HG02798 (cell line): ENCODE measurements at regions not wholly inside any gene's neighbourhood (a gene's known extent, or its start where the extent isn't known, plus 50 kb on each side); places are given as distances from the start of the nearest gene placed in this dataset.

ENCODE experiments used
- ATAC-seq: cut with Tn5 transposase; IDR thresholded peaks from one replicate; pipeline ENCODE4 v1.9.1; 2021; ENCODE audit warnings: mild to moderate bottlenecking; ENCODE audit not compliant: unreplicated experiment, poor library complexity

DNA sequence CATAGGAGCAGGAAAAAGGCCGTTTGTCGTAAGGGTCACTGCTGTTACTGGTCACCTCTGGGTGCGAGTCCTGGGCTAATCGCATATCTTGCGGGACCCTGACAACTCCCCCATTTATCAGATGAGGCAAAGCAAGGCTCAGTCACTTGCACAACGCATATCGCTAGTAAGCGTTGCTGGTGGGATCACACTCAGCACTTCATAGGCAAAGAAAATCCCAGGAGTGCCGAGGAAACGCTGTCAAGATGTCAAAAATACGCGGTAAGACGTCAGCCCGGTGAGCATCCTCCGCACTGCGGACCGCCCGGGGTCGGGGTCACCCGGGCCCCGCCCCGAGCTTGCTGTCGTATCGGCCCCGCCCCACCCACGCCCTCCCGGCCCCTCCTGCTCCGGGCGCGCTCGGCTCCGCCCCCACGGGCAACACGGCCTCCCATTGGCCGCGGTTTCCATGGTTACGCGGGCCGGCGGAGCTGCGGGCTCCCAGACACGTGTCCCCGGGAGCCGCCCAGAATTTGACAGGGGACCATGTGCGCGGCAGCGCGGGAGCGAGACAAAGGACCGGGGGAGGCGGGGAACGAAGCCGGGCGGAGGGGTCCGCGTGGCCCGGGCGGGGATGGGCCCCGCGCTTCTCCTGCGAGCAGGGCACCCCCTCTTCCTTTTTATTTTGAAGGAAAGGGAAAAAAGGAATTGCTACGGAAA is 80.2 kb upstream of the IER5L start:
- no peak for ATAC-seq

DNA sequence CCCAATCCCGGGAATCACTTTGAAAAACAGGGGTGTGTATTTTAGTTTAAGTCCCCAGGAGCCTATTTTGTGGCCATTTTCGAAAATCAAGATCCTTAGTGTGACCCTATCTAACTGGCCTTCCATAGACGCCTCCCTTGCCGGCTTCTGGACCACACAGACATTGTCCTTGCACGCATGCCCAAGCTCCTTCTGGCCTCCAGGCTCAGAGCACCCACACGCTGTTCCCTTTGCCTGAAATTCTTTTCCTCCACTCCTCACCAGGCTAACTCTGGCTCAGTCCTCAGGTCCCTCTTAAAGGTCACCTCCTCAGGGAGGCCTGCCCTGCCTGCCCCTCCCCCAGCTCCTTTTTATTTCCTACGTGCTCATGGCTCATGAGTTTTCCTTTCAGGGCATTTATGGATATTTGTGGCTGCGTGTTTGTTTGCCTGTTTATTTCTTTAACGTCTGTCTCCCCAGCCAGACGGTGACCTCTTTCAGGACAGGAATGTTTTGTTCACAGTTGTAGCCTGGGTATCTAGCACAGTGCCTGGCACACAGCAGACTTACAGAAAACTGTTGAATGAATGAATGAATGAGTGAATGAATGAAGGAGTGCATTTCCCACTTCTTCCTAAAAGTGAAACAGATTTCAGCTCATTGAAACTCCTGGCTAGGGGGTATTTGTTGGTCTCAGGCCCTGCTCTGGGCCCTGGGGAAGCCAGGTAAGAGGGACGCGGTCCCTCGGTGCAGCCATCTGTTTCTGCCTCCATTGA is 79.1 kb upstream of the IER5L start:
- no peak for ATAC-seq

DNA sequence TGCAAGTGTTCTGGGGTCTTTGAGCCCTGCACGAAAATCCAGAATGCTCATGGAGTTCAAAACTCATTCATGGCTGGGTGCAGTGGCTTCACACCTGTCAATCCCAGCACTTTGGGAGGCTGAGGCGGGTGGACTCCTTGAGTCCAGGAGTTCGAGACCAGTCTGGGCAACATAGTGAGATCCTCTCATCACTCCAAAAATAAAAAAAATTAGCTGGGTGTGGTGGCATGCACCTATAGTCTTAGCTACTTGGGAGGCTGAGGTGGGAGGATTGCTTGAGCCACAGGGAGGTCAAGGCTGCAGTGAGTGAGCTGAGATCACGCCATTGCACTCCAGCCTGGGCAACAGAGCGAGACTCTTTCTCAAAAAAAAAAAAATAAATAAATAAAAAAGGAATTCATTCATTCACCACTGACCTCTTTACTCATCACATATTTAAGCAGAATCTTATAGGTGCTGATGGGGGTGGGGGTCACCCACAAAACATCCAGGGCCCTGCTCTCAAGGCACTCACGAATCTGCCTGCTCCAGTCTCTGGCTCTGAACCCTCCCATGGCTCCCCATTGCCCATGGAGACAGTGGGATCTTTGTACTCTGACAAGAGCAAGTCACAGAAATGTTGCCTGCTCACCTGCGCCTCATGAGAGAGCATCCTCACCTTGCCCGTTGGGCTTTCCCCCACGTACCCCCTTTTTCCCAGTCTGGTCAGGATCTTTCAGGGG is 76.7 kb upstream of the IER5L start:
- ATAC-seq = no peak

DNA sequence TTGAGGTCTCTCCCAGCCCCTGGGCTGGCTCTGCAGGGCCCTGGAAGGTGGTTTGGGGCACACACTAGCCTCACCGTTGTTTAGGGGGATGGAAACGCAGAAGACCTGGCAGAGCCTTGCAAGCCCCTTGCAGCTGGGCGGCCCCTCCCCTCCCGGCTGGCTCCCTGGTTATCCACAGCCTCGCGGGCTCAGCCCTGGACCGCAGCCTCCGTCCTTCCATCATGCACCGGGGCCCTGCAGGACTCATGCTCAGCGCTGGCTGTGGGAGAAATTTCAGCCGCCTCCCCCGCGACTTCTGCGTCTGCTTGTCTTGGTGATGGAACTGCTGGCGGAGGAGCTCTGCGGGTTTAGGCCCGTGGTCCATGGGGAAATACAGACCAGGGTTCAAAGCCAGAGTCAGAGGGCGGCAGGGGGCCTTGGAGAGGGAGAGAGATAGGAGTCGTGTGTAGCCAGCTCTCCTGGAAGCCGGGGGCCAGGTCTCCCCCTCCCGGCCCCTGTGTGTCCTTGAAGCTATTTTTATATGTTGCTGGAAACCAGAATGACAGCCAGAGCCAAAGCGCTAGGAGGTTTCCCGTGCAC is 75.8 kb upstream of the IER5L start:
- no peak for ATAC-seq

DNA sequence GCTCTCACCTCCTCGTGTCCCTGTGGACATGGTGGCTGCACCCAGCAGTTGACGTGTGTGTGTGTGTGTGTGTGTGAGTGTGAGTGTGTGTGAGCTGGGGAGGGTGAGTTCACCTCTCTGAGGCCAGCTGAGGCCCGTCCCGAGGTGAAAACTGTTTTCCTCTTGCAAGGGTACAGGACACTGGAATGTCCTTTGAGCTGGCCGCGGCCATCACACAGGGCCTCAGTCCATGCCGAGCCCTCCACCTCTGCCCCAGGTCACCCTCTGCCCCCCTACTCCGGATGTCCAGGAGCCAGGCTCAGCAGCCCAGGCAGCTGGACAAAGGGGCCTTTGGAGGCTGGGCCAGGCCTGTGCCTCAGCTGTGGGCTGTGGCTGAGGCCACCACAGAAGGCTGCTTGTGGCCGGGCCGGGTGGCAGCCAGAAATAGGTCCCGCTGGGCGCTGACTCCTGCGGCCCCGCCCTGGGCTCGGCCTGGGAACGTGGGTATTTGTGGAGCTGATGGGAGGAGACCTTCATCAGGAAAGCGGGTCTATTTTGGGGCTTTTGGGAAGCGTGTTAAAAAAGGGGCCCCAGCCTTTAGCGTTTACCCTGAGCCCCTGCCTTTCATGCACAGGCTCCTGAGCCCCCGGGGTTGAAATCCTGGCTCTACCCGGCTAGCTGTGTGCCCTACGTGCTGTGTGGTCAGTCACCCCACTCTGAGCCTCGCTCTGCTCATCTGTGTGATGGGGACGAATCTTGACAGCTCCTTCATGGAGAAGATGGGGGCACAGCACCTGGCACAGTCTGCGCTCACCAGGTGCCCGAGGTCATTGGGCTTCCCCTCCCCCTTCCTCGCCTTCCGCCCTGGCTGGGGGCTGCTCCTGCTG is 75.1 kb upstream of the IER5L start:
- no peak for ATAC-seq

DNA sequence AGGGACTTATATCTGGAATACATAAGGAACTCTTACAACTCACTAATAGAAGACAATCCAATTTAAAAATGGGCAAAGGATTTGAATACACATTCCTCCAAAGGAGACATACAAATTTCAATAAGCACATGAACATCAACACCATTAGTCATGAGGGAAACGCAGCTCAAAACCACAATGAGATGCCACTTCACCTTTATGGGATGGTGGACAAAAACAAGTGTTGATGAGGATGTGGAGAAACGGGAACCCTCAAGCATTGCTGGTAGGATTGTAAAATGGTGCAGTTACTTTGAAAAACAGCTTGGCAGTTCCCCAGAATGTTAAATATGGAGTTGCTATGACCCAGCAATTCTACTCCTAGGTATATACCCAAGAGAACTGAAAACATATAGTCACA is 72.7 kb upstream of the IER5L start:
- ATAC-seq = no peak

DNA sequence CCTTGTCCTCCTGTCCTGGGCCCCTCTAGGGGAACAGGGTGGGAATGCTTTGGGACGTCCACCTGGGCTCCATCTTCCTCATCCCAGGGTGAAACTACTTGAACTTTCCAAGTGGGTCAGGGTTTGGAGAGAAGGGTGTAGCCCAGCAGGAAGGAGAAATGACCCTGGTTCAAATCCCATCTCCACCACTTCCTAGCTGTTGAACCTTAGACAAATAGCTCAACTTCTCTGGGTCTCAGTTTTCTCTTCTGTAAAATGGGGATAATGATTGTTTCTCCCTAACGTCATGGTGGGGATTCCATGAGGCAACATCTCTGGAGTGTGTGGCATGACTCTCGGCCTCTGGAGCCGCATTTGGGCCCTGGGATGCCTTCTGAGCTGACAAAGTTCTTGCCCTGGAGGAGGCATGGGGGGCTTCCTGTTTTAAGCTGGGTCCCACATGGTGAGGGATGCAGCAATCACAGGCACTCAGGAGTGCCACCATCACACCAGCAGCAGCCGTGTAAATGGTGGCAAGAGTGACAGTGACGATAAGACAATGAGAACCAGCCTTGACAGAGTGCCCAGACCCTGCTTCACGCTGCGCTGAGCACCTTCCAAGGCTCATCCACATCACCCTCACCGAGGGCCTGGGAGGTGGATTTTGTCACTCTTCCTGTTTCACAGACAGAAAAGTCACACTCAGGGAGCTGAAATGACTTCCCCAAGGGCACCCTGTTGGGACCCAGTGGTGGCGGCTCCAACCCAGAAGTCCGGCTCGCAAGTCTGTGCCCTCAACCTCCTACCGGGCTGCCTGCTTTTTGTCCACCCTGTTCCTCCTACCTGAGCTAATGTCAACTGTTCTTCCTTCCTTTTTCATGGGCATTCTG is 69.5 kb upstream of the IER5L start:
- no peak for ATAC-seq

DNA sequence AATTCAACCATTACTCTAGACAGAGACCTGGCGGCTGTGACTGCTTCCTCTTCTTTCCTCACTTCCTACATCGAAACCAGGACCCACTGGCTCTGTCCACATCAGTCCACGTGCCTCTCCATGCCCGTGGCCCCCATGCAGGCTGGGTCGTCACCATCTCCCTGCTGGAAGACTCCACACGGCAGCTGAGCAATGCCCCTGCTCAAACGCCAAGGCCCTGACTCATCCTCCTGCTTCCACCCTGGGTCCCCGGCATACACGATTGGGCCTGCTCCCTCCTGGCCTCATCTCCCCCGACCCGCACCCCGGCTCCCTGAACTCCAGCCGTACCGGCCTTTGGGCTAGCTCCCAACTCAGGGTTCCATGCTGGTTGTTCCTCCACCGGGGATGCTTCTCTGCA is 67.2 kb upstream of the IER5L start:
- no peak for ATAC-seq

DNA sequence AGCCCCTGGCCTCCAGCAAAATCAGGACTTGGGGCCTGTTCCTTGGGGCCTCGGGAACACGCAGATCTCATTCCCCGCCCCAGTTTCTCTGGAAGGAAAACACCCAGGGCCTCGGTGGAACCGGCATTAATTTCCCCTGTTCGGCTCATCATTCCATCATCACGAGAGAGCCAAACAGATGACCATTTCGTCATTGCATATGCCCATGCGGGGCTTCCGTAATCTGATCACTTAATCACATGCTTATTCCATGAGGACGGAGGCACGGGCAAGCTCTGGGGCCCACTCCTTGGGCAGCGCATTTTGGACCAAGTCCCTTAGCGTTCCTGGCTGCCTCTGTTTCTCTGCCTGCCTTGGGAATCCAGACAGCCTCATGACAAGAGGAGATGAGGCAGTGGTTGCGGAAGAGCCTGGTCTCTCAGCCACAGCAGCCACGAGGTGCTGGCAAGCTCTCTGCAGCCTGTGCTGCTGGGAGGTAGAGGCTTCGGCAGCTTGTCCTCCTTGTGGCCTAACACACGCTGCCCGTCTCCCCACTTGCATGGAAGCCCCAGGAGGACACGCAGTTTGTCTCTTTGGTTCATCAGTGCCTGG is 65.0 kb upstream of the IER5L start:
- no peak for ATAC-seq

DNA sequence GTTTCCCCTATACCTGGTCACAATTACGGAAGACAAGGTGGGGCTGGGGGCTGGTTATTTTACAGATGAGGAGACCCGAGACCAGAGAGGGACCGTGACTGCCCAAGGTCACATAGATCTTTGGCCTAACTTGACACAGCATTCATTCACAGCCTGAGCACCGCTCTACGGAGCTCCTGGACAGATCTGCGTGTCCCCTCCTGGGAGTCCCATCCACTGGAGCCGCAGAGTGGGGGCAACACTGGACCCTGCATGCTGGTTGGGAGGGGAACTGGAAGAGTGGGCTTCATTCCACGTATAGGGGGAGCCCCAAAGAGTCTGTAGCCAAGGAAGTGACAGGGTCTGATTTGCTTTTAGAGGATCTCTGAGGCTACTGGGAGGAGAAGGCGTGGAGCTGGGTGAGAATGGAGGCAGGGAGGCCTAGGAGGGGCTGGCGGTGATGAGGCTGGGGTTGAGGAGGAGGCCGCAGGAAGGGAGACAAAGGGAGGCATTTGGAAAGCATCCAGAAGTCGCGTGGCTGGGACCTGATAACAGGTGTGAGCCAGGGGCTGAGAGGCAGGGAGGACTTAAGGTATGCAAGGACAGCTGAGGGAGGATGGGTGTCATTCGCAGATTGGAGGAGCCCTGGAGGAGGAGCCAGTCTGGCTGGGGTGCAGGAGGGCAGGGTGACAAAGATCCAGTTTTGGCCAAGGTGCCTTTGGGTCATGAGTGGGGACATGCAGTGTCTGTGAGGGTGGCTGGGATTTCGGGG is 64.3 kb upstream of the IER5L start:
- no peak for ATAC-seq

DNA sequence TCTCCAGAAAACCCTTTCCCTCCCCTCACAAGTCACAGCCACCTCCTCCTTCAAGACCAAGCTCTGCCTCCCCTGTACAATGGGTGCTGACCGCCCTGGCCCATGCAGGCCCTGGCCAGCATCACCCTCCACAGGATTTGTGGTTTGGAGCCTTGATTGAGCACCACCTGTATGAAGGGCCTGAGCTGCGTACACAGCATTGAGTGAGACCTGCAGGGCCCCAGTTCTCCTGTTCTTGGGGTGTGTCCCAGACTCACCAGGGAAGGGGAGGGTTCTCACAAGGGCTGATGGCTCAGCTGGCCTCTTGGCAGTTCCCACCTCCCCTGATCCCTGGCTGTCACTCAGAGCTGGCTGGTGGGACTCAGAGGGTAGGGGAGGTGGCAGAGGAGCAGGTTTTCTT is 63.7 kb upstream of the IER5L start:
- ATAC-seq = no peak

DNA sequence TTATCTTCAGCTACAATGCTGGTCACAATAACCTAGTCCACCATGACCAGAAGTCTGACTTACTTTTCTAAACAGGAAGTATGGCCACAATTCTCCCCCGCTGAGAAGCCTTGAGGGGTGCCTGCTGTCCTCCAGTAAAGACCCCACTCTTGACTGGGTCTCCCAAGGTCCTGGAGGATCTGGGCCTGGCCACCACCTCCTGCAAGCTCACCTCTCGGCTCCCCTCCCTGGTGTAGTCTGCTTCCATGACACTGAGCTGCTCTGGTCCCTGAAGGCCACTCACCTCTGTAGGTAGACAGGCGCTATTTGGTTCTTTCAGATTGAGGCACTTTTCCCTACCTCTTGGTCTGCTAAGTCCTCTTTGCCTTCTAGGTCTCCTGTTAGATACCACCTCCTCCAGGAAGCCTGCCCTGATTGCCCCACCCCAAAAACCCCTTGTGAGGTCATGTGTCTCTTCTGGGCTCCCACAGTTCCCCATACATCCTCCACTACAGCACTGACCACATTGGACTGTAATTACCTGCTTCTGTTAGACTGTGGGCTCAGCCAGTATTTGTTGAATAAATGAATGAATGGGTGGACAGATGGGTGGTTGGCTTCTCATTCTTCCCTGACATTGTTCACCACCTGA is 62.6 kb upstream of the IER5L start:
- ATAC-seq = no peak

DNA sequence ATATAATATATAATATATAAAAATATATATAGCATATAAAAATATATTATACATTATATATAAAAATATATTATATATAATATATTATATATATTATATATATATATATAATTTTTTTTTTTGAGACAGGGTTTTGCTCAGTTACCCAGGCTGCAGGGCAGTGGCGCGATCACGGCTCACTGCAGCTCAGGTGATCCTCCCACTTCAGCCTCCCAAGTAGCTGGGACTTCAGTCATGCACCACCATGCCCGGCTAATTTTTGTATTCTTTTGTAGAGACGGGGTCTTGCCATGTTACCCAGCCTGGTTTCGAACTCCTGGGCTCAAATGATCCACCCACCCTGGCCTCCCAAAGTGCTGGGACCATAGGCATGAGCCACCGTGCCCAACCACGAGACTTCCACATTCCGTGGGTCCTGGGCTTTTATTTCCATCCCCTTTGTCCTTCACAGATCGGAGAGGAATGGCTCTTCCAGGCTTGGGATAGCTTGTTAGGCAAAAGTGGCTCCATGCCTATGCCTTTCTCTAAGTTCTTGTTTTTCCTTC is 62.0 kb upstream of the IER5L start:
- no peak for ATAC-seq

DNA sequence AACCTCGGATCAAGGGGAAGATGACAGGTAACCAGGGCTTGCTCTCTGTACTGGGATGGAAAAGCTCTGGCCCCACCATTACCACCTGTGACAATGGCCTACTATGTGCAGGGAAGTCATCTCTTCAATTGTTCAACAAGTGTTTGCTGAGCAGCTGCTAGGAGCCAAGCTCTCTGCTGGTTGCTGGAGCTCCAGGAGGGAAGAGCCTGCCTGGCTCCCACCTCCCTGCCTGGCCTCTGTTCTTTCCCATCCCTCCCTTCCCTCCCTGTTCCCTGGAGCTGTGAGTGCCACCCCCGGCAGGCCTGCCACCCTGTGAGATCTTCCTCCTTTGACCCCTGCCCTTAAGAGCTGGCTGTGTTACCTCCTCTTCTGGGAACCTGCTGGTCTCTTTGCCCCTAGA is 59.7 kb upstream of the IER5L start:
- no peak for ATAC-seq

DNA sequence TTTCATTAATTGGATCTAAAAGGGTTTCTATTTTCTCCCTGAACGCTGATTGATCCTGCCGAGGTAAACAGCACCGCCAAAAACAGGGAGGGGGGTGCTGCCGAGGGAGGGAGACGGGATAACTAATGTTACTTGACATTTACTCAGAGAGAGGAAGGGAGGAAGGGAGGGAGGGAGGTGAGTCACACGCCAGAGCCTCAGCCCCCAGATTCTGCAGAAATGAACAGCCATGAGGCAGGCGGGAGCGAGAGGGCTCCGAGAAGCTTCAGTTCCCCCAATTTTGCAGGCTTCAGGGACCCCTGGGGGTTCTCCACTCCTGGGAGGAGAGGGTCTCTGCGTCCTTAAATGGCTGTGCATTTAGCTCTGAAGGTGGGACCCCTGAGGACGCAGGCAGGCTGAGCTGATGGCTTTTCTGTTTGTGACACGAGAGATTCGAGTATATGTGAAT is 59.1 kb upstream of the IER5L start:
- ATAC-seq = no peak

DNA sequence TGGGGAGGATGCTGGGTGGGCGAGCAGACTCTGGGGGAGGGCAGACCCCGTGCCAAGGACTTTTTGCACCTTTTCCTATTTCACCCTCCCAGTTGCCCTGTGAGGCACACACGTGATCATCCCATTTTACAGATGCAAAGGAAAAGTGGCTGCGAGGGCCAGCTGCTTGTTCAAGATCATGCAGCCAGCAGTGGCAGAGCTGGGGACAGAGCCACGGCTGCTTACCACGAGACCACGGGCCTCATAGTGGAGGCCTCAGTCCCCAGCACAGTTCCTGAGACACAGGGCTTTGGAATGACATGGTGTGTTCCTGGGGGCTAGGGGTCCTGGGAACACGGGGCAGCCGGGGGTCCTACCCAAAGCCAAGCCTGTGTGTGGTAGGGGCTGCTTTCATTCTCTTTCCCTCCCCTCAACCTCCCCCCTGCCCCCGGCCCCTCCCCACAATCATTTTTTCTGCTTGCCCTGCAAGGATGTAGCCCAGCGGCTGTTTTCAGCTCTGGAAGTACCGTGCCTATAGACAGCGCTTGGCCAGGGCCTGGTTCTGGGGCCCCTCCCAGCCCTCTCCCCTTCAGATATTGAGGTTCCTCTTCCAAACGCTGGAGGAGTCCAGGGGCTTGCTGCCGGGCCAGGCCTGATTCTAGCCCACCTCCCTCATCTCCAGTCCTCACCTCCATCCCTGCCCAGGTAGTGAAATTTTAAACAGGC is 58.5 kb upstream of the IER5L start:
- ATAC-seq = no peak

DNA sequence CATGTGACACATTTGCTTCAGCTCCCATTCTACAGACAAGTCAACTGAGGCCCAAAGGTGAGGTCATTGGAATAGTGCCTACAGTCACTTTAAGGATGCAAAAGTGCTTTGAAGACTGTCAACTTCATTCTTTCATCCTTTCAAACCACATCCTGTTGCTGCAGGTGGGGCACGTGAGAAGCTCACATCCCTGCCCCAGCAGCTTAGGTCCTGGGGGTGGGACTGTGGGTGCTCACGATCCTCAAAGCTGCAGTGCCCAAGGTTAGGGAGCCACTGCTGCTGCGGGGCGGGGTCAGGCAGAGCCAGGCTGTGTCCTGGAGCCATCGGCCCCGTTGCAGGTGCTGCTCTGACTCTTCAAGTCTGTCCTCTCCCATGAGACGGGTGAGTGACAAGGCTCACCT is 57.9 kb upstream of the IER5L start:
- no peak for ATAC-seq
